Mononuclear cell (primary cell): ENCODE measurements at regions not wholly inside any gene's neighbourhood (a gene's known extent, or its start where the extent isn't known, plus 50 kb on each side); places are given as distances from the start of the nearest gene placed in this dataset.
"Not testable (repeated sequence)": the region's sequence is repeated elsewhere in the genome, so short reads cannot be mapped to it uniquely, and the experiment has no call there.

Source experiments
- H3K27me3 ChIP-seq: 2 replicates; pipeline ENCODE4 v1.6.0; 2011; ENCODE audit warnings: low read length, control low read depth; ENCODE audit not compliant: insufficient read depth
- H3K4me1 ChIP-seq: 2 replicates; pipeline ENCODE4 v1.5.1; 2011; ENCODE audit warnings: mild to moderate bottlenecking, low read length, control low read depth; ENCODE audit not compliant: insufficient read depth
- H3K4me3 ChIP-seq: 2 replicates; pipeline ENCODE4 v1.5.1; 2011; ENCODE audit warnings: mild to moderate bottlenecking, low read length, moderate library complexity
- H3K9me3 ChIP-seq: 2 replicates; pipeline ENCODE4 v1.5.1; 2011; ENCODE audit warnings: low read depth, mild to moderate bottlenecking, control low read depth, low read length

DNA sequence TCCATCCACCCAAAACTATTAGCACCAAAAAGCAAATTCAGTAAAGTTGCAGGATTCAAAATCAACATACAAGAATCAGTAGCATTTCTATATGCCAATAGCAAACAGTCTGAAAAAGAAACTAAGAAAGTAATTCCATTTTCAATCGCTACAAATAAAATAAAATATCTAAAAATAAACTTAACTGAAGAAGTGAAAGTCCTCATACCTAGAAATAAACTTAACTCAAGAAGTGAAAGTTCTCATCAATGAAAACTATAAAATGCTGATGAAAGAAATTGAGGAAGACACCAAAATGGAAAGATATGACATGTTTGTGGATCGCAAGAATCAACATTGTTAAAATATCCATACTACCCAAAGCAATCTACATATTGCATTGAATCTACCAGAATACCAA is 103.0 kb upstream of the ARID1B start:
- no peaks in the 10 kb centered on the region for H3K4me1 ChIP-seq
- H3K4me3 ChIP-seq: no peak overlapping the region
- H3K9me3 ChIP-seq: peaks cover 14% of the 10 kb centered on the region
- no peaks in the 10 kb centered on the region for H3K27me3 ChIP-seq

DNA sequence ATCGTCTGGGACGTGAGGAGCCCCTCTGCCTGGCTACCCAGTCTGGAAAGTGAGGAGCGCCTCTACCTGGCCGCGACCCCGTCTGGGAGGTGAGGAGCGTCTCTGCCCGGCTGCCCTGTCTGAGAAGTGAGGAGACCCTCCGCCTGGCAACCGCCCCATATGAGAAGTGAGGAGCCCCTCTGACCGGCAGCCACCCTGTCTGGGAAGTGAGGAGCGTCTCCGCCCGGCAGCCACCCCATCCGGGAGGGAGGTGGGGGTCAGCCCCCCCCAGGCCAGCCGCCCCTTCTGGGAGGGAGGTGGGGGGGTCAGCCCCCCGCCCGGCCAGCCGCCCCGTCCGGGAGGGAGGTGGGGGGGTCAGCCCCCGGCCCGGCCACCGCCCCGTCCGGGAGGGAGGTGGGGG is 107.1 kb upstream of the ARID1B start:
- not testable (repeated sequence) for H3K27me3 ChIP-seq, H3K4me3 ChIP-seq, H3K4me1 ChIP-seq
- H3K9me3 ChIP-seq: peaks cover 14% of the 10 kb centered on the region

- Histone ChIP-seq H3K4me3 (no peak overlapping the region), H3K27me3 (no peaks in the 10 kb centered on the region), H3K9me3 (no peaks in the 10 kb centered on the region), H3K4me1 (no peaks in the 10 kb centered on the region)
Observed at GRCh38 chr6:156662025-156662445, 115.1 kb upstream of the ARID1B start.

DNA sequence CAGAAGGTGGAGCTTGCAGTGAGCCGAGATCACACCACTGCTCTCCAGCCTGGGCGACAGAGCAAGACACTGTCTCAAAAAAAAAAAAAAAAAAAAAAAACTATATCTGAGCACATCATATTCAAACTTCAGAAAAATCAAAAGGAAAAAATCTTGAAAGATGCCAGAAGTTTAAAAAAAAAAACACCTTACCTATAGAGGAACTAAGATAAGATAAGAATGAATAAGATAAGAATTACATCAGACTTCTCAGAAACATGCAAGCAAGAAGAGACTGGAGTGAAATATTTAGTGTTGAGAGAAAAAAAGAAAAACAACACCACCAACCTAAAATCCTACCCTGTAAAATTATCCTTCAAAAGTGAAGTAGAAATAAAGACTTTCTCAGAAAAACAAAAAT is 116.8 kb upstream of the ARID1B start:
- H3K27me3 ChIP-seq: no peaks in the 10 kb centered on the region
- H3K4me3 ChIP-seq: no peak overlapping the region
- no peaks in the 10 kb centered on the region for H3K4me1 ChIP-seq
- no peaks in the 10 kb centered on the region for H3K9me3 ChIP-seq

GRCh38 chr6:156659822-156660198 is 117.4 kb upstream of the ARID1B start:
- Histone ChIP-seq H3K4me1 (no peaks in the 10 kb centered on the region), H3K4me3 (no peak overlapping the region), H3K9me3 (no peaks in the 10 kb centered on the region), H3K27me3 (no peaks in the 10 kb centered on the region)

DNA sequence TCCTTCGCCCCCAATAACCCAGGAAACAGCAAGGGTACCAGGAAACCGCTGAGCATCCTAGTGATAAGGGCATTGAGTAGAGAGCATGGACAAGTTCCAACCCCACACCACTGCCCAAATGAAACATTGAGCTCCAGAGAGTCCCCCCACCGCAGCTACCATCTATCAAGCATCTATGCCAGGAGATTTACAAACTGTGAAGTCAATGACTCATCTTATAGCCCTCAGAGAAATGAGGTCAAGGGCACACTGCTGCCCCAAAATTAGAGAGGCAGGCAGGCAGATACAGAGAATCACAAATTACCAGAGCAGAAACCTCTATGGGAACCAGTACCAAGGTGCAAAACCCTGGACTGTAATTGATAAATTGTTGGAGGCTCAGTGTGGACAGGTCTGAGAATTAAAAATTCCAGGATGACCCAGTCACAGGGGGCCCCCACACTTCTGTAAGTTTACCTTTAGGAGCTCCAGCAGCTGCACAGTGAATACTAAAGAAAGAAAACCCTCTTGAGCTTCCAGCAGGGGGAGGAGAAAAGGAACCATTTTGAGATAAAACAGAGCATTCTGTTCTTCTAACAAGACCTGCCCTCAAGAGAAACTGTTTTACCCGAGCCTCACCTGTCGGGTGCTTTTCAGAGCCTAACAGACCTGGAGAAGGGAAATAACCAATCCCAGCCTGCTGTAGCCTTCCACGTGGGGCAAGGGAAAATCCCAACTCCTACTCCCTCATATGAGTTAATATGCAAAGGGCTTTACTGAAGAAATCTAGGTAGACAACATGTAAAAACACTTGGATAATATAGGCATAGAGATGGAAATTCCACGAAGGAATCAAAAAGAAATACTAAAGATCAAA is 118.0 kb upstream of the ARID1B start:
- Histone ChIP-seq H3K9me3 (no peaks in the 10 kb centered on the region), H3K4me1 (no peaks in the 10 kb centered on the region), H3K4me3 (no peak overlapping the region)

GRCh38 chr6:156658186-156658965 is 118.8 kb upstream of the ARID1B start:
- no peaks in the 10 kb centered on the region for H3K9me3 ChIP-seq
- no peak overlapping the region for H3K4me3 ChIP-seq
- H3K4me1 ChIP-seq: no peaks in the 10 kb centered on the region
- H3K27me3 ChIP-seq: no peaks in the 10 kb centered on the region

More for the DNA sequence above, 118.0 kb upstream of the ARID1B start:
- no peaks in the 10 kb centered on the region for H3K27me3 ChIP-seq

- no peaks in the 10 kb centered on the region for H3K4me1 ChIP-seq
Observed at GRCh38 chr6:156657296-156657695, 119.9 kb upstream of the ARID1B start.

DNA sequence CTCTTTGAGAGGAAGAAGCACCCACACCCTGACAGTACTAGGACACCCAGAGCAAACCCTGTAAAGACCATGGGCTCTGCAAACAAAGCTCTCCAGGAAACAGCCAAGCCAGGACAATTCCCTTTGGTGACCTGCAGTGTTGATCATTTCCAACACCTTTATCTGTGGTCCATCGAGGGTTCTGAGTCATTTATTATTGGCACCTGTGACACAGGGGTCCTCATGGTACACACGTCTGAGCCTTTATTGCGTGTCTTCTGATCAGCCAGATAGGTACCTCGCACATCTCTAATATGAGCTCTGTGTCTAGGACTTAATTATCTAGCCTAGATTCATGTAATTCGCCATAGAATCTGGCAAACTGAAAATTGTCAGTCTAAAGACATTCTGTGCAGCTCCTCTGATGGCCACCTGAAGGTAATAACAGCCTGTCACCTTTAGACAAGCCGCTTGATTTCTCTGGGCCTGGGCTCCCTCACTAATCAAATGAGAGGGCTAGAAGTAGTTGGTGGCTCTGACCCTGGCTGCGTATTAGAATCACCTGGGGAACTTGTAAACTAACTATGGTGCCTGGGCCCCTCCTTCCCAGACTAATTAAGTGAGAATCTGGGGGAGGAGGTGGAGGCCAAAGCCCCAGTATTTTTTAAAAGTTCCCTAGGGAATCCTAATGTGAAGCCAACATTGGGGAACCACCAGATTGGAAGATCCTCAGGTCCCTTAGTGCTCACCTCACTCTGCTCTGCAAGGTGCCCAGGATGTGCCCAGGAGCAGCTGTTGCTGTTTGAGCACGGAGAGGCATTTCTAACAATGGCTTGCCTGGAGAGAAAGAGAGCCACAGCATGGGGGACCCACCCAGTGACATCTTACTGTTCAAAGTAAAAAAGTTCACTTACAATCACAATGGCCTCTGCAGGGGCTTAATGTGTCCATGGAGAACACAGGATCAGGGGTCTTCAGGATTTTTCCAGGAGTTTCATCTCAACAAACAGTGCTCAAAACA is 122.0 kb upstream of the ARID1B start:
- no peaks in the 10 kb centered on the region for H3K9me3 ChIP-seq
- H3K27me3 ChIP-seq: no peaks in the 10 kb centered on the region
- H3K4me3 ChIP-seq: no peak overlapping the region
- peaks cover 4% of the 10 kb centered on the region for H3K4me1 ChIP-seq

More at GRCh38 chr6:156657296-156657695, 119.9 kb upstream of the ARID1B start:
- H3K27me3 ChIP-seq: no peaks in the 10 kb centered on the region
- H3K9me3 ChIP-seq: no peaks in the 10 kb centered on the region
- H3K4me3 ChIP-seq: no peak overlapping the region

- no peaks in the 10 kb centered on the region for H3K27me3 ChIP-seq
- H3K4me1 ChIP-seq: peaks cover 14% of the 10 kb centered on the region
- no peak overlapping the region for H3K4me3 ChIP-seq
- H3K9me3 ChIP-seq: no peaks in the 10 kb centered on the region
Observed at GRCh38 chr6:156652231-156652750, 124.9 kb upstream of the ARID1B start.

- Histone ChIP-seq H3K4me3 (no peak overlapping the region), H3K27me3 (no peaks in the 10 kb centered on the region), H3K9me3 (no peaks in the 10 kb centered on the region), H3K4me1 (peaks cover 20% of the 10 kb centered on the region)
Observed at GRCh38 chr6:156651486-156651885, 125.7 kb upstream of the ARID1B start.

DNA sequence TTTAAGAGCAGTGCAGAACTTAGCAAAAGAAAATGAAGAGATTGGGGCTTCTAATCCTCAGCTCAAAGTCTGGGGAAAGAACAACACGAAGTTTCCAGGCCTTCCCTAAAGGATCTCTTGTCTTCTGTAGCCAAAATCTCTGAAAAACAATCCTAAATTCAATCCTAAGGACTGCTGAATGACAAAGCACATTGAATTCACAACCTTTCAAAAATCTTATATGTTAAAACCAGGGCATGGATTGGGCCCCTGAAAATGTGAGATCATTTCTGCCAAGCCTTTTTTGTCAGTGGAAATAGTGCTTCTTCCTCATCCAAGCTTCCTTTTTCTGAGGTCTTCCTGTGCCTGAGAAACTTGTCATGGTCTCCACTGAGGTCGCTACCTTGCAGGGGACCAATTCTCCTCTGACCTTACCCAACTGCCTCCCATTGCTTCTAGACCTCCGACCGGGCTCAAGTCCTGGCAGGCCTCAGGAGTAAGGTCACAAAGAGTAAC is 126.2 kb upstream of the ARID1B start:
- Histone ChIP-seq H3K4me1 (peaks cover 20% of the 10 kb centered on the region), H3K4me3 (no peak overlapping the region), H3K9me3 (no peaks in the 10 kb centered on the region), H3K27me3 (no peaks in the 10 kb centered on the region)

- no peak overlapping the region for H3K4me3 ChIP-seq
- no peaks in the 10 kb centered on the region for H3K27me3 ChIP-seq
- peaks cover 20% of the 10 kb centered on the region for H3K4me1 ChIP-seq
- no peaks in the 10 kb centered on the region for H3K9me3 ChIP-seq
Observed at GRCh38 chr6:156648616-156649015, 128.6 kb upstream of the ARID1B start.

DNA sequence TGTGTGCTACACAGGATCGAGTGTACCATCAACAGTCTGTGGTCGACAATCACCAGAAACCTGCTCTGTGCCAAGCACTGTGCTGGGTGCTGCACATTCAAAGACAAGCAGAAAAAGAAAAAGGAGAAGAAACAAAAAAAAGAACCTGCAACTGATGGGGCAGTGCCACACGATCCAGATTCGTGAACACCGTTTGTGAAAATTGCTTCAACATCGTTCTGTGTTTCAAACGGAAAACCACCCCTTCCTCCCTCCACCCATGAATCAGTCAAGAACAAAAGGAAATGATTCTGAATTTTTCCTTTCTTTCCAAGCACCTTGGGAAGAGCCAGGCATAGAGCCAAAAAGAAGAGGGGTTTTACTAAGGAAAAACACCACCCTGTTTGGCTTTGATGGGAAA is 129.2 kb upstream of the ARID1B start:
- no peaks in the 10 kb centered on the region for H3K27me3 ChIP-seq
- H3K4me3 ChIP-seq: no peak overlapping the region
- no peaks in the 10 kb centered on the region for H3K9me3 ChIP-seq

More for the DNA sequence above, 129.2 kb upstream of the ARID1B start:
- peaks cover 20% of the 10 kb centered on the region for H3K4me1 ChIP-seq
